PFSK-1 (cell line): ENCODE measurements at regions not wholly inside any gene's neighbourhood (a gene's known extent, or its start where the extent isn't known, plus 50 kb on each side); places are given as distances from the start of the nearest gene placed in this dataset.

Experiments used
- FOXP2 ChIP-seq: optimal IDR thresholded peaks from 2 replicates; pipeline ENCODE3; 2011; ENCODE audit warnings: borderline replicate concordance, control low read depth, inconsistent platforms; ENCODE audit not compliant: insufficient read depth; ENCODE audit errors: extremely low read length, extremely low read depth
- POLR2AphosphoS5 ChIP-seq: IDR thresholded peaks from 2 replicates; pipeline ENCODE4 v1.6.1; 2012; ENCODE audit warnings: low read depth, mild to moderate bottlenecking, control low read depth, low read length, moderate library complexity
- SIN3A ChIP-seq: IDR thresholded peaks from 2 replicates; pipeline ENCODE4 v1.6.1; 2012; ENCODE audit warnings: mild to moderate bottlenecking, low read length, moderate library complexity, borderline replicate concordance; ENCODE audit not compliant: insufficient read depth
- TAF1 ChIP-seq: IDR thresholded peaks from 2 replicates; pipeline ENCODE4 v1.6.1; 2012; ENCODE audit warnings: low read length, control low read depth, borderline replicate concordance; ENCODE audit not compliant: insufficient read depth
- TF ChIP-seq, protein P1 (sequence below), 2 experiments: IDR thresholded peaks; 2 replicates each; pipeline versions ENCODE4 v1.6.1 to v1.8.0; 2011 to 2012; ENCODE audit warnings: low read depth in 2 of 2, low read length in 2 of 2, control low read depth in 1 of 2, inconsistent platforms in 1 of 2, mild to moderate bottlenecking in 1 of 2, moderate library complexity in 1 of 2; ENCODE audit not compliant: insufficient read depth in 1 of 2

GRCh38 chr1:55572878-55573734 is 357.9 kb upstream of the USP24 start:
- TF ChIP-seq POLR2AphosphoS5 = no peak
- TF ChIP-seq TAF1 = no peak
- no peak for TF ChIP-seq FOXP2
- TF ChIP-seq, protein P1, sequence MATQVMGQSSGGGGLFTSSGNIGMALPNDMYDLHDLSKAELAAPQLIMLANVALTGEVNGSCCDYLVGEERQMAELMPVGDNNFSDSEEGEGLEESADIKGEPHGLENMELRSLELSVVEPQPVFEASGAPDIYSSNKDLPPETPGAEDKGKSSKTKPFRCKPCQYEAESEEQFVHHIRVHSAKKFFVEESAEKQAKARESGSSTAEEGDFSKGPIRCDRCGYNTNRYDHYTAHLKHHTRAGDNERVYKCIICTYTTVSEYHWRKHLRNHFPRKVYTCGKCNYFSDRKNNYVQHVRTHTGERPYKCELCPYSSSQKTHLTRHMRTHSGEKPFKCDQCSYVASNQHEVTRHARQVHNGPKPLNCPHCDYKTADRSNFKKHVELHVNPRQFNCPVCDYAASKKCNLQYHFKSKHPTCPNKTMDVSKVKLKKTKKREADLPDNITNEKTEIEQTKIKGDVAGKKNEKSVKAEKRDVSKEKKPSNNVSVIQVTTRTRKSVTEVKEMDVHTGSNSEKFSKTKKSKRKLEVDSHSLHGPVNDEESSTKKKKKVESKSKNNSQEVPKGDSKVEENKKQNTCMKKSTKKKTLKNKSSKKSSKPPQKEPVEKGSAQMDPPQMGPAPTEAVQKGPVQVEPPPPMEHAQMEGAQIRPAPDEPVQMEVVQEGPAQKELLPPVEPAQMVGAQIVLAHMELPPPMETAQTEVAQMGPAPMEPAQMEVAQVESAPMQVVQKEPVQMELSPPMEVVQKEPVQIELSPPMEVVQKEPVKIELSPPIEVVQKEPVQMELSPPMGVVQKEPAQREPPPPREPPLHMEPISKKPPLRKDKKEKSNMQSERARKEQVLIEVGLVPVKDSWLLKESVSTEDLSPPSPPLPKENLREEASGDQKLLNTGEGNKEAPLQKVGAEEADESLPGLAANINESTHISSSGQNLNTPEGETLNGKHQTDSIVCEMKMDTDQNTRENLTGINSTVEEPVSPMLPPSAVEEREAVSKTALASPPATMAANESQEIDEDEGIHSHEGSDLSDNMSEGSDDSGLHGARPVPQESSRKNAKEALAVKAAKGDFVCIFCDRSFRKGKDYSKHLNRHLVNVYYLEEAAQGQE (IDR thresholded peaks at IDR 0.05; ENCODE audit: insufficient read depth in 1 of 2, low read depth in 2 of 2, low read length in 2 of 2) = no peak
- TF ChIP-seq SIN3A = no peak

DNA sequence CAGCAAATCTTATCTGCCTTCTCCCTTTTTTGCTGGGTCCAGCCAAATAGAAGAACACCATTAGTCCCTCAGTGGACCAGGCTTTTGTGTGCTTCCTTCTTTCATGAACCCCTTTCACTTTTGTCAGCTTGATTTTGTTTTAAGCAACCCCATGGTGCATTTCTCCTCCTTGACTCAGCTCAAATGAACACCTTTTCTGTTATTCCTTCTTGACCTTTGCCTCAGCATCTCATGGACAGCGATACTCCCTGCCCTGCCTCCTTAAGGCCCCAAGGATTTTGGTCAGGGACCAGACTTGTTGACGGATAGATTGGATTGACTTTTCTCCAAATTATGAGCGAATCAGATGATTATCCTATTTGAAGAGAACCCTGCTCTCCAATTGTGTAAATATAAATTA is 356.6 kb upstream of the USP24 start:
- no peak for TF ChIP-seq POLR2AphosphoS5
- no peak for TF ChIP-seq TAF1
- TF ChIP-seq SIN3A = no peak
- TF ChIP-seq, protein P1 (IDR thresholded peaks at IDR 0.05; ENCODE audit: insufficient read depth in 1 of 2, low read depth in 2 of 2, low read length in 2 of 2) = no peak
- no peak for TF ChIP-seq FOXP2

GRCh38 chr1:55569417-55569816 is 354.3 kb upstream of the USP24 start:
- TF ChIP-seq SIN3A = no peak
- no peak for TF ChIP-seq TAF1
- no peak for TF ChIP-seq FOXP2
- TF ChIP-seq POLR2AphosphoS5 = no peak
- TF ChIP-seq, protein P1 (IDR thresholded peaks at IDR 0.05; ENCODE audit: insufficient read depth in 1 of 2, low read depth in 2 of 2, low read length in 2 of 2) = no peak

- TF ChIP-seq POLR2AphosphoS5 (no peak), TAF1 (no peak), SIN3A (no peak), FOXP2 (no peak)
- TF ChIP-seq, protein P1 (IDR thresholded peaks at IDR 0.05; ENCODE audit: insufficient read depth in 1 of 2, low read depth in 2 of 2, low read length in 2 of 2) = no peak
Measured at GRCh38 chr1:55568732-55569131, 353.6 kb upstream of the USP24 start.
